DMS 273 (cell line): ENCODE measurements at regions not wholly inside any gene's neighbourhood (a gene's known extent, or its start where the extent isn't known, plus 50 kb on each side); places are given as distances from the start of the nearest gene placed in this dataset.
"Not testable (repeated sequence)": the region's sequence is repeated elsewhere in the genome, so short reads cannot be mapped to it uniquely, and the experiment has no call there.

Experiments
- DNase-seq: peaks from one replicate; lab custom pipeline; 2025; ENCODE audit not compliant: unreplicated experiment; lab: John Stamatoyannopoulos, UW

DNA sequence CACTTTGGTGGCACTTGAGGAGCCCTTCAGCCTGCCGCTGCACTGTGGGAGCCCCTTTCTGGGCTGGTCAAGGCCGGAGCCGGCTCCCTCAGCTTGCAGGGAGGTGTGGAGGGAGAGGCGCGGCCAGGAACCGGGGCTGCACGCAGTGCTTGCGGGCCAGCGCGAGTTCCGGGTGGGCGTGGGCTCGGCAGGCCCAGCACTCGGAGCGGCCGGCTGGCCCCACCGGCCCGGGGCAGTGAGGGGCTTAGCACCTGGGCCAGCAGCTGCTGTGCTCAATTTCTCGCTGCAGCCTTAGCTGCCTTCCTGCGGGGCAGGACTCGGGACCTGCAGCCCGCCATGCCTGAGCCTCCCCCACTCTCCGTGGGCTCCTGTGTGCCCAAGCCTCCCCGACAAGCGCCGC lies 533.7 kb upstream of the SLC10A2 start:
- not testable (repeated sequence) for DNase-seq

DNA sequence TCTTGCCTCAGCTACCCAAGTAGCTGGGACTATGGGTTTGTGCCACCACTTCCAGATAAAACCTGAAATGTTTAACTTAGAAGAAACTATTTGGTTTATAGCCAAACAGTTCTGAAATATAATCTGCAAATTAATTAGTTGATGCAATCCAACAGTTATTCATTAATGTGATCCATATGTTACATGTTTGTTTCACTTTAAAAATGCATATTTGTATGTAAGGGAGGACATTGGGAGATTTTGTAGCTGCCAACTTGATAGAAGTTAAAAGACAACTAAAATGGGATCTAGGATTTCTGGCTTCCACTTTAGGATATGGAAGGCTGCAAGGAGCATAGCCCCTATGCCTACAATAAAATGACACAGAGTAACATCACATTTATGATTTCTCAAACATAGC lies 532.5 kb upstream of the SLC10A2 start:
- DNase-seq, result no peak

DNA sequence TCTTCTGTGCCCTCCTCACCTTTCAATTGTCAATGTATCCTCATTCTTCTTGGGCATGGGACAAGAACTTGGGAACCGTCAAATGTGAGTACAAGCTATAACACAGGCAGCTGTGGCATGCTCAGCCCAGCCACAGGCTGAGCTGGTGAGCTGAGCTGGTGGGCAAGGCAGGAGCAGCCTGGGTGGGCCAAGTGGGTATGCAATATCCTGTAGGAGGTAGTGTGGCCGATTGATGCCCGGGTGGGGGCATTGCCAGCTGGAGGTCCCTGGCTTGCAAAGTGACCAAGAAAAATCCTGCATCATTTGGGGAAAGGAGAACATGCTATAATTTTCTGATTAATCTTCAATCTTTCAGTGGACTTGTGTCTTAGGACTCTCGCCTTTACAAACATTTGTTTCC lies 507.2 kb upstream of the SLC10A2 start:
- no peak for DNase-seq

DNA sequence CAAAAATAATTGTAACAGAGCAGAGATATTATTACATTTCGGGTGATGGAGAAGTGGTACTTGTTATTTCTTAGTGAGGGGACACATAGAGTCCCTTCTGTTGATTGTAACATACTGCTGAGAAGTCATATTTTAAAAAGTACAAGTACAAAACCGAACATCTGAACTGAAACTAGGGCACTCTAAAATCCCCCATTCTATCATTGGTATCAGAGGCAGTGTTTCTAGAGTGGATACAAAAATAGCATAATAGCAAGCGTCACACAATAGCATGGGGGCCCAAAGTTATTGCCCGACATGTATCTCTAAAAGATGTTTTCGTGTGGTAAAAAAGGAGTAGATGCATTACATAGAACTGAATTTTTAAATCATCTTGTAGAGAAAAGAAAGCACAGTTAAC lies 502.1 kb upstream of the SLC10A2 start:
- DNase-seq, result no peak

DNA sequence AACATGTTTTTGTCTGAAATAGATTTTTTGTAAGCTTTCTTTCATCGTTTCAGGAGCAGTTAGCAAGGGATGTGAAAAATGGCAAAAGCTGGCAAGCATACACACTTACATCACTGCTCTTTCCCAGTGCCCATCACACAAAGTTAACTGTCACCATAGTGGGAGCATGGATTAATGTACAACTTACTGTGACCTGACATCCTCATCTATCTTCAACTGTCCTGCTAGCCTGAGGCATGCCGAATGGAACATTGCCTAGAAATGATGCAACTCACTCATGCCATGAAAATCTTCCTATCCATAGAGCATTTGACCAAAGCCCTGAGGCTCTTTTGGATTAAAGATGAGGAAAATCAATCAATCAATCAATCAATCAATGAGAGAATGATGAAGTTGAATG lies 491.7 kb upstream of the SLC10A2 start:
- no peak for DNase-seq

DNA sequence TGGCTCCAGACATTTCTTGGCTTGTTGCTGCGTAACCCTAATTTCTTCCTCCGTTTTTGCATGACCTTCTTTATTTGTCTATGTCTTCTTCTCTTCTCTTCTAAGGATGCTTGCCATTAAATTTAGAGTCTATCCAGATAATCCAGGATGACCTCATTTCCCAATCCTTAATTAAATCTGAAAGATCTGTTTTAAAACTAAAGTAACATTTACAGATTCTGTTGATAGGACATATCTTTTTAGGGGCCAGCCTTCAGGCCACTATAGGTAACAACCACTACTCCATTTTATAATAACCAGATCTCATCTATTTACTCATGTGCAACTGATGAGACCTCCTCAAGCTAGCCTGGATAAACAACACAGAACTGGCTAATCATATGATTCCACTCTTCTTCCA lies 490.5 kb upstream of the SLC10A2 start:
- DNase-seq, result no peak

DNA sequence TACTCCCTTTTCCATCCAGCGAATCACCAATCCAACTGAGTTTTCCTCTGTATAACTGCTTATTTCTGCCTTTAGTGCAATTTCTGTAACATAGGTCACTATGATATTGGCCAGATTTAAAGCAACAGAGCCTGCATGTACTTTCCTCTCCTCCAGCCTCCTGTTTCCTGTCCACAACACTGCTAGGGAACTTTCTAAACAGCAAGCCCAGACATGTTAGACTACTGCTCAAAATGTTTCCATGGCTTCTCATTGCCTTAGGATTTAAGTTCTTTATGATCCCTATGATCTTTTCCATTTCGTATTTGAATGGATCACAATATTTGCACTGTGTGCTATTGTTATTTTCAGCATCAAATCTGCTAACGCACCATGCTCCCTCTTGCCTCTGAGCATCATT lies 481.7 kb upstream of the SLC10A2 start:
- DNase-seq, result no peak

DNA sequence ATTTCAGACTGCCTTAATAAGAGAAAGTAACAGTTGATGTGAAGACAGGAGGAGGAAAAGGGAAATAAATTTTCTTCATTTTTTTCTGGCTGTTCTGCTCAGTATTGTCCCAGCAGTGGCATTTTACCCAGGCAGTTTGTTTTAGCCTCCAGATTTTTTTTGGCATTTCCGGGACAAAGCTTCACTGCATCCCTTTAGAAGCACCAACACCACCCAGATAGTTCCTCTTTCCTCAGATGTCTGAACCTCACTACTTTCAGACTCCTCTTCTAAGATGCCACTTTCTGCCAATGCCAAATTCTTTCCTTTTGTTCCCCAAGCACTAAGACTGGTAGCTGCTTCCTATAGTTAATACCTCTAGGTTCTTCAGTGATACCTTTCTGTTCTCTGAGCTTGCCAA lies 480.1 kb upstream of the SLC10A2 start:
- DNase-seq, result no peak

DNA sequence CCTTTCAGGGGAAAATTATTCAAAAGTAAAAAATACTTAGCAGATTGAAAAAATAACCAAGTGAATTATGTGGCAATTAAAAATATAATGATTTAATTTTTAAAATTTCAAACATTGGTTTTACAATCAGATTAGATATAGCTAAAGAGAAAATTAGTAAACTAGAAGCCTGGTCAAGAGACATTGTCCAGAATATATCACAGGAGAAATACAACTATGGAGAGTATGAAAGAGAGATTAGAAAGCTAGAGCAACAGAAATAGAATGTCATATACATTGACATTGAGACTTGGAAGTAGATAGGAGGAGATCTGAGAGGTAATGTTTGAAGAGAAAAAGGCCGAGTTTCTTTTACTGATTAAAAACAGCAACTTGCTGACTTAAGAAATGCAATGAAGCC lies 476.4 kb upstream of the SLC10A2 start:
- no peak for DNase-seq

DNA sequence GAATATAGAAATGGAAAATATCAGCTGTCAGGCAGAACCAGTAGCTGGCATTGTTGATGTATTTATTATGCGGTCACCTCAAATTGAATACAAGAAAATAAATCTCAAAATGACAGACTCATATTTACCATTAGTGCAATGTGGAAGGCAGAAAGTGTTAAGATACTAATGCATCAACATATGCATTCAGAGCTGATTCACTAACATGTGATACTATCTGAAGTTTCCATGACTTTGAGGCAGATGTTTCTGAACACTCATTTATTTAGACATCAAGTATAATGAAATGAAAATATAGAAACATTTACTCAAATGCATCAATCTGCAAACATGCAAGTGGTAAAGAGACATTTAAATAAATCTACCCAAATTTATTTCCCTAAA lies 474.2 kb upstream of the SLC10A2 start:
- no peak for DNase-seq

DNA sequence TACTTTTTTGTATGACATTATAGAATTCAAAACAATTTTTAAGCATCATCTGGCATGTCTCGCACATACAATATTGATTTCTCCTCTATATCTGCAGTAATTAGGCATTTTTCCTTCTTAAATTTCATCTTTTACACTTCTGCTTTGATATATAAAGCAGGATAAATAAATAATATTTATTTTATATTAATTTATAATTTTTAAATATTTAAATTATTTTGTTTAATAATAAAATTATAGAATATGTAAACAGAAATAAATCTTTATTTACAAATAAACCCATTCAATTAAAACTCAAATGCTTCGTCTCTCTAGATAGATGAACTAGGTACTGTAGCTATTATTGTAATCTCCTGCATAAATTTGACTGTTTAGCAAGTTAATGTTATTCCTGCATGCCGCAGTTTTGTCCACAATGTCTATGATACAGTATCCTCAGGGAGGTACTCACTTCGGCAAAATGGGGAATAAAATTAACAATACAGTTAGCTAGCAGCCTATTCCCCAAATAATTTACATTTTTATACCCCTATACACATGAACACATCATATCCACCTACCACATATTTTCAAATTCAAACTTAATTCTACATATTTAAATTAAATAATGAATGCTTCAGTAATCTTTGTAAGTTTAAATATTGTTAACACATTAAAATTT lies 473.6 kb upstream of the SLC10A2 start:
- DNase-seq, result no peak

DNA sequence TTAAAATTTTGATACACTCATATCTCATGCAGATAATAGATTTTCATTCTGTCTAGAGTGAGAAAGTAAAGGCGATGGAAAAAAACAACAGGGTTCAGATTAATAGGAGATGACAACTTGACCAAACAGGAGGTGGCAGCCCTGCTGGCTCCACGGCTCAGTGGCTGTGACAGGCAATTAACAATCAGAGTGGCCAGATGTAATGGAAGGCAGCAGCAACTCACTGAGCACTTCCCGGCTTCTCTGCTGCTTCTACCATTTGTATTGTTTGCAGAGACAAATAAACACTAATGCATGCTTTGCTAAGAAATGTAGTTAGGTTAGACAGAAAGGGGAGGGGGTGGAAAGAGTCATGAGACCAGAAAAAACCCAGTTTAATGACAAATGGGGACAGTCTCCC lies 473.0 kb upstream of the SLC10A2 start:
- no peak for DNase-seq

DNA sequence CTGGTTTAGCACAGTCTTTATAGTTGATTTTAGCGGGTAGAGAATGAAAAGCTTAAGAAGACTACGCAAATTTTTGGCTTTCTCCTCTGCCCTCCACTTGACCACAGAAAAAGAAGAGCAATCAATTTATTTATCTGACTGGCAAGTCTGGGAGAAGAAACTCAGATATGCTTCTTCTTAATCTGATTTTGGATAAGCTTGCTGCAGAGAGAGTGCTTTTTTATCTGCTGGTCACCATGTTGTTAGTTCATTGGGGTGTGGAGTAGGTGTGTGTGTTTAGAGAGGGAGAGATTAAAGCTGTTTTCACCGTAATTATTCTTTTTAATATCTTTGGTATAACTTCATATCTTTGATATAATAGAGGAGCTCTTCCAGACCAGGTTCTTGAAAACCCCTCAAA lies 471.4 kb upstream of the SLC10A2 start:
- no peak for DNase-seq

DNA sequence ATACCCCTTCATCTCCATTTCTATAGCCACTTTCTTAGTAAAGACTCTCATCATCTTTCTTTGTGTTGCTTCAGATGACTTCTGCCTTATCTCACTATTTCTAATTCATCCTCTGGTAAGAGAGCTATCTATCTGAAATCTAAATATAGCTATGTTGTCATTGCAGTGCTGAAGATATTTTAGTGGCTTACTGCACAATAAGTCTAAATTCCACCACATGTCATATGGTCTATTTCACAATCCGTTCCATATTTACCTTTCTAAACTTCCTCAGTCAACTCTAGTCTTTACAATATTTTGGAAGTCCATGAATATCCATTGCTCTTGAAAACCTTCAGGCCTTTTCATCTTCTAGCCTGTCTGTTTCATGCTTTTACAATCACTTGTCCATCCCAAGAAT lies 465.1 kb upstream of the SLC10A2 start:
- DNase-seq, result no peak

DNA sequence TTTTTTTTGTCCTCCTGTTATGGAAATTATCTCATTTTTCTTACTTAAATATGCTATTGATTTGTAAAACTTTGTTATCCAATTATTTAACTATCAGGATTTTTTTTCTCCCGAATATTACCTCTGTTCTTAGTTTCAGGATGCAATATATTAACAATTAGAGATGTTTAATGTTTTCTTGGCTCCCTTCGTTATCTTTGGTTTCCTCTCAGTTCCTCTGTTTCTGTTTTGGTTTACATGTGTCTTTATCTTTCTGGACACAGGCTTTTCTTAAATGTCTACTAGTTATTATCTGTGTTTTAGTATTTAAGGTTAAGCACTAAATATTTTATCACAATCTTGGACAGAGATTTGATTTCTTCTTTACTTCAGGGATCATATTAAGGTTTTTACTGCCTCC lies 462.2 kb upstream of the SLC10A2 start:
- DNase-seq, result no peak

DNA sequence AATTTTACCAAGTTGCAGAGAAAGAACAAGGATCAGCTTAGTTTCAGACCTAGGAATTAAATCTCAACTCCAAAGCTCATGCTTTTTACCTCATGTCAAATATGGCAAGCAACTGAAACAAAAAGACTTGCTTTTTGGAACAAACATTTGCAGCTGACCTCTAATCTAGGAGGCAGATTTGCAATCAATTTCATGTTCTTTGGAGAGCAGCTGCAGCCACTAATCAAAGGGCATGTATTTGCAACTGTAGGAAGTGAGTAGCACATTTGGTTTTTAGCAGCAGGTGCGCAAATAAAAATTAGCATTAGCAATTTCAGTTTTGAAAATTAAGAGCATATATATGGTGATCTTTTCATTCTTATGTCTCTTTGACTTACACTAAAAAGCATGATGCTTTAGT lies 459.3 kb upstream of the SLC10A2 start:
- DNase-seq, result no peak

DNA sequence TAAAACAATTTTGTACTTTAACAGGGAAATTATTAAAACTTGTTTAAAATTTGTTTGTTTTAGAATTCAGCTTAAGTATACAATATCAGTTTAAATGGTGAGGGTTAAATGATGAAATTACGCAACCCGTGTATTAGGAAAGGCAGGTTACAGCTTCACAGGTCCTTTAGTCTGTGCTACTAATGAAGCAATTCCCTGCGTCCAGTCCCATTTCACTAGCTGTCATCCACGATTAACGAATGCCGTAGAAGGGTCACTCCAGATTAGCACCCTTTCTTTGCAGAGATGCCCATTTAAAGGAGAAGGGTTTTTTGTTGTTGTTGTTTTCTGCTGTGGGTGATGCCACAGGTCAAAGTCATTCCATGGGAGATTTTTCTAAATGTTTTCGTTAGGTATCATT lies 457.6 kb upstream of the SLC10A2 start:
- DNase-seq, result no peak

DNA sequence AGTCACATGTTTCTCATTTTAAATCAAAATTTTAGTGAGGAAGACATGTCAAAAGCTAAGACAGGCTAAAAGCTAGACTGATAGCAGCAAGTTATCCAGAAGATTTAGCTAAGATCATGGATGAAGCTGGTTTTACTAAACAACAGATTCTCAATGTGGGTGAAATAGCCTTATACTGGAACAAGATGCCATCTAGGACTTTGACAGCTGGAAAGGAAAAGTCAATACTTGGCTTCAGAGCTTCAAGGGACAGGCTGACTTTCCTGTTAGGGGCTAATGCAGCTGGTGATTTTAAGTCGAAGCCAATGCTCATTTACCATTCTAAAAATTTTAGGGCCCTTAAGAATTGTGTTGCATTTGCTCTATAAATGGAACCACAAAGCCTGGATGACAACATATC lies 455.3 kb upstream of the SLC10A2 start:
- no peak for DNase-seq

DNA sequence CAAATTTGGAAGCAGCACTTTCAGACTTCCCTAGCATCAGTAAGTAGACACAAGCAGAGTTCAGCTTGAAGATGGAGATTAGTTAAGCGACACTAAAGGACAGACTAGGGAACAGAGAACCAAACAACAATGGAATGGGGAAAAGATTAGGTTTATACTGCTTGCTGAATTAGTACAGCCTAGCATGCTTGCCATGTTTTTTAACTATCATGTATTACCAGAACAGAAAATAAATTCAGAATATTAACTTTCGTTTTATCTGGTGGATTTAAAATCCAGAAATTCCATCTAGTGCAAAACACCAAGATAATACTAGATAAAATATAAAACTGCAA lies 451.5 kb upstream of the SLC10A2 start:
- no peak for DNase-seq

DNA sequence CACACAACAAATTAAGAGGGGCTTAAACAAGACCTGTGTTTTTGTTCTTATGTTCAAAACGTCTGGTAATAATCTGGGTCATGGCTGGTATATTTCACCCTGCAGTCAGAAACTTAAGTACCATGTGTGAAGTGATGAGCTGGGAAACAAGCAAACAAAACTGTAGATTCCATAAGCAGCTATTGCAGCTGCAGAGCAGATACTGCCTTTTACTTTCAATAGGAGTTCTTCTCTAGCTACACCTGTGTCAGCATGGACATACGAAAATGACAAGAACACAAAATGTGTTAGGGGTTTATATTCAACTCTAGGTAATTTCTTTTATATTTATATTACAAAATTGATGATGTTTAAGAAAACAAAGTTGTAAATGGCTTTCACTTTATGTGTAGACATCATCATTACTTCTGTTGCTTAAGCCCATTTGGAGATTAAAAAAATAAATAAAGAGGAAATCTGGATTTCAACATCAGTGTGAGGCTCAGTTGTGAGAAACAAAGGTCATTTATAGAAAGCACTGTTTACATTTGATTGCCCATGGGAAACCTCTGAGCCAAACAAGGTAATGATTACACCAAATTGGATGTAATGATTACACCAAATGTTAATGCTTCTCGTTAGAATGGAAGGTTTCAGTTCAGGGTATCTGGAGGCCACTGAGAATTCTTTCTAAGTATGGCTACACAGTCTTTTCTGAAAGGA lies 451.0 kb upstream of the SLC10A2 start:
- no peak for DNase-seq

DNA sequence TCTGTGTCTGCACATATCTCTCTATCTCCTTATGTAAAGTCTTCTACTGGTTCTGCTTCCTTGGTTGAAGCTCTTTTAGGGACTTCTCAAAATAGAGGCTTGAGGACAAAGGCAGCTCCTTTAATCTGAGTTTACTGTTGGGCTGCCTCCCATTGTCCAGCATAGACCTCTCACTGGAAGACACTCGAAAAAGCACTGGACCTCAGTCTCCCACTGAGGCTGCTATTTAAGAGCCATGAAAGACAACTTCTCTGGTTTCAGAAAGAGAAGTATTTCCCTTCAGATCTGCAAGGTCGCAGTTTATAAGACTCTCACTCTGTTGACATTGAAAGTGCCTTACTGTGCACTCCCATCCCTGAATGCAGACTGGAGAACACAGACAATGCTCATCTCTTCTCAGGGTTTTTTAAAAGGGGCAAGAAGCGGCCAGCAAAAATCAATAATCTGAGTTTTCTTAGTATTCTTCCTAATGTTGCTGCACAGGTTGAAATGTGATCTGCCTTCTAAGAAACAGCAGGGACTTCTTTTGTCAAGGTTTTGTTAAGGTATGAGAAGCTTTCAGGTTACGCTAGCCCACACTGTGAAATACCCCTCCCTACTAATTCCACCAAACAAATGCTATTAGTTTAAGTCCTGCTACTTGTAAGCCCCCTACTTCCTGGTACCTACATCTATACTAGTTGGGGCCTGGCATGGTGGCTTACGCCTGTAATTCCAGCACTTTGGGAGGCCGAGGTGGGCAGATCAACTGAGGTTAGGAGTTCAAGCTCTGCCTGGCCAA lies 450.0 kb upstream of the SLC10A2 start:
- DNase-seq, result no peak

DNA sequence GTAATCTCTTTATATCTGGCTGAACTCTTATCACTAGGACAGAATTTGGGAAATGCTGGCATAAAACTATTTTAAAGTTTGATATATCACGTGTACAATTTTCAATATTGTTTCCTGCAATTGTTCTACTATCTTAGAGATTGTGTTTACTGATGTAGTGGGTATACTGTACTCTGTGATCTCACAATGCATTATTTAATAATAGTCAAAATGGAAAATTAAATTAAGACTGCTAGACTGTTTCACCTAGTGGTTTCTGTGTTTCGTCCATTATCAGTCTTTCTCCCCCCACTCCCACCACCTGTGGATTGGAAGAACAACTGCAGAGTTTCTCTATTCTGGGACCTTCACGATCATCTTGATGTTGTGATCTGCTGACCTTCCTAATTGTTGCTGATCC lies 449.2 kb upstream of the SLC10A2 start:
- DNase-seq, result no peak

DNA sequence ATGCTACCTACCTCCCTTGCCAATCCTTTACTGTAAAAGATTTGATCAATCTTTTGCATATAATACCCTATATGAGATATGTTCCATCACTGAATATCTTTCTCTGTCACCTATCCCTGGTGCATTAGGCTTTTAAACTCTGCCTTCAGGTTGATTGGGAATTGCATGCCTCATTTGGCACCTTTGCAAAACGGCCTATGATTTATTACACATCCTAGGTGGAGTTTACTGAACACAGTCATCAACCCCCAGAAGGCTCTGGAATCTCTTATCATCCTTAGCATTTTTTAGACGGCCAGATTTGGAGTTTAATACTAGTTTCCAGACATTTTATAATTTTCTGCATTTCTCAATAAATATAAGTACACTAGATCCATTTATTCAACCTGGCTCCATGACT lies 448.4 kb upstream of the SLC10A2 start:
- DNase-seq, result no peak
